ENCODE measurements at regions not wholly inside any gene's neighbourhood (a gene's known extent, or its start where the extent isn't known, plus 50 kb on each side); places are given as distances from the start of the nearest gene placed in this dataset.

DNA sequence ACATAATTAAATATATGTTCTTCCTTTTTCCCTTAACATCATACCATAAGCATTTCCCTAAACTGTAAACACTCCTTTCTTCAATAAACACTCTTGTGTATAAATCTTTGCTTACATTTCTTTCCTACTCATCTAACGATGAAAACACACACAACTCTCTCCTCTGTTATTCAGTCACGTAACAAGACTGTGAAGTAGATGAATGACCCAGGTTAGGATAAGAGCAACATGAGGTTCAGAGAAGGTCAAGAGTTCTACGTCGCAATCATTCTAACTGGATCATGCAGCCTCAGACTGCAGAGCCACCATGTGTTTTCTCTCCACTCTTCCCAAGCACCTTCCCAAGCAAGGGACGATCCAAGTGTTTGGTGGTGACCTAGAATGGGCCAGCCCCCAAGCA is 70.5 kb upstream of the SPTLC1 start:
- DNase-seq (ENCODE audit: low spot score) = no peak

DNA sequence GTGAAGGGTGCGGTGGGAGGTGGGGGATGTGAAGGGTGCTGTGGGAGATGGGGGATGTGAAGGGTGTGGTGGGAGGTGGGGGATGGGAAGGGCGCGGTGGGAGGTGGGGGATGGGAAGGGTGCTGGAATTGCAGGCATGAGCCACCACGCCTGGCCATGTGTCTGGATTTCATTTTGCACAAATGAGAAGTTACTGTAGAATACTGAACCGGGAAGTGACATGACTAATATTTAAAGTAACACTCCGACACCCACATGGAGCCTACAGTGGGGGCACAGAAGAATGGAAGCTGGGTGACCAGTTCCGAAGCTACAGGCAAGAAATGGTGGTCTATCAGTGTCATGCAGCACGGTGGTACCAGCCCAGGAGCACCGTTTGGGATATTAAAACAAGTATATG is 69.9 kb upstream of the SPTLC1 start:
- DNase-seq (ENCODE audit: low spot score) = no peak

DNA sequence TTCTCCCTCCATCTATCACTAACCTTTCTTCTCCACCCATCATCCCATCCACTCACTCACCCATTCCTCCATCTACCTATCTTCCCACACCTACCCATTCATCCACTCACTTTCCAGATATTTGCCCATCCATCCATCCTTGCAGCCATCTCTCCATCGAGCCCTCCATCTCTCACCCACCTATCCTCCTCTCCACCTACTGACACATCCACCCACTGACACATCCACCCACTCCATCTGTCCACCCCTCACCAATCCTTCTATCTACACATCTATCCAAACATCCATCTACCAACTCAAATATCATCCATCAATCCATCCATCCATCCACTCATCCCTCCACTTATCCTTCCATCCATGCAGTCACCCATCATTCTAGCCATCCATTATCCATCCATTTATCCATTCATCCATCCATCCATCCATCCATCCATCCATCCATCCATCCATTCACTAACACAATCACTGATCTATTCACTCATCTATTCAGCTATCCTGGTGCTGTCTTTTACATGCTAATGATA is 68.9 kb upstream of the SPTLC1 start:
- DNase-seq (ENCODE audit: low spot score) = no peak

DNA sequence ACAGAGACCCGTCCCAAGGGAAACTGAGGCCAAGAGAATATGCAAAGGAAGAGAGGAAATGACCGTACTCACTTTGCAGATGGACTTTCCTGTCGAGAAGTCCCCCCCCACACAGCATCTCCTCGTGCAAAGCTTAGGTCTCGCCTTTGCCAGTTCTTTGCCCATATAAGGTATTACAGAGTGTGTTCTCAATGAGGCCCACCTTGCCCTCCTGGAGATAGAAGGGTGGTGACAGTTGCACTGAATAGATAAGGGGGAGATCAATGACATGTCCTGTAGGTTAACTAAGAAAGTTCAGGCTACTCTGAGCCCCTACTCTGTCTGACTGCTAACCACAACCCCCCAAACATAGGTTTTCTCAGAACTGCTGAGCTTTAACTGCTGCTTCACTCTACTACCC is 68.2 kb upstream of the SPTLC1 start:
- no peak for DNase-seq (ENCODE audit: low spot score)

DNA sequence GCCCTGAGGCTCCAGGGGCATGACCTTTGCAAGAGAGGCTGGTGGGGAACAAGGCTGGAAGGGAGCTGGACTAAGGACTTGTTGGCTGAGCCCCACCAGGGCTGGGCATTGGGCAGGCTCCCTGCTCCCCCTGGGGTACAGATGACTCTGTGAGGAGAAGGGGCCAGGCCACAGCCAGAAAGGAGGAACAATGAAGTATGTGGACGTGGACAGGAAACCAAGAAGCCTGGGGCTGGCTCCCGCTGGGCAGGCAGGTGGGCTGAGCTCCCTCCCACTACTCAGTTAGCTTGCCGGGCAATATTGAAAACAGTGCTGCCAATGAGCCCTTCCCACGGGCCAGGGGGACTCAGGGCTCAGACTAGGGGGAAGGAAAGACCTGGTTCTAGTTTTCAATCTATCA is 66.1 kb upstream of the SPTLC1 start:
- DNase-seq (ENCODE audit: low spot score) = no peak

DNA sequence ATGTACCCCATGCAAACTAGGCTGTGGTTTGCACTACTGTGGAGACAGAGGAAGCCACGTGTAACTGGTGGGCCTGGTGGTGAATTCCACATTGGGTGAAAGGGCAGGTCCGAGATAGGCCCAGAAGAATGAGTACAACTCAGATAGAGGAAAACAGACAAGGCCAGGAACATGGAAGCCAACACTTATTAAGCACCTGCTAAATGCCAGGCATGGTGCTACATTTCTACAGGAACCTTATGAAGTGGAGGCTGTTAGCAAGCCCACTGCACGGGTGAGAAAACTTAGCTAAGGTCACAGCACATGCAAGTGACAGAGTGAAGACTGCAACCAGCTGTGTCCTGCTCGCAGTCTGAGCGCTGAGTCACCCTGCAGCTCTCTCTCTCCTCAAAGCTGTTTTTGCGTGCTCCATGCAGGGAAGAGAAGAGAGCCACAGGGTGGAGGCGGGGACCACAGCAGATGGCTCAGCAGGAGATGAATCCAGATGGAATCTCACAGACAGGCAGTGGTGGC is 65.5 kb upstream of the SPTLC1 start:
- peak; percentile 34 for DNase-seq (ENCODE audit: low spot score)

GRCh38 chr9:92180002-92180400 is 64.8 kb upstream of the SPTLC1 start:
- DNase-seq (ENCODE audit: low spot score) = no peak

GRCh38 chr9:92179286-92180001 is 64.2 kb upstream of the SPTLC1 start:
- DNase-seq (ENCODE audit: low spot score) = no peak

- DNase-seq (ENCODE audit: low spot score) = no peak
Measured at GRCh38 chr9:92177591-92177990, 62.4 kb upstream of the SPTLC1 start.

GRCh38 chr9:92176800-92177185 is 61.6 kb upstream of the SPTLC1 start:
- no peak for DNase-seq (ENCODE audit: low spot score)

- no peak for DNase-seq (ENCODE audit: low spot score)
Measured at GRCh38 chr9:92176068-92176799, 61.0 kb upstream of the SPTLC1 start.

- no peak for DNase-seq (ENCODE audit: low spot score)
Measured at GRCh38 chr9:92175441-92175840, 60.2 kb upstream of the SPTLC1 start.

DNA sequence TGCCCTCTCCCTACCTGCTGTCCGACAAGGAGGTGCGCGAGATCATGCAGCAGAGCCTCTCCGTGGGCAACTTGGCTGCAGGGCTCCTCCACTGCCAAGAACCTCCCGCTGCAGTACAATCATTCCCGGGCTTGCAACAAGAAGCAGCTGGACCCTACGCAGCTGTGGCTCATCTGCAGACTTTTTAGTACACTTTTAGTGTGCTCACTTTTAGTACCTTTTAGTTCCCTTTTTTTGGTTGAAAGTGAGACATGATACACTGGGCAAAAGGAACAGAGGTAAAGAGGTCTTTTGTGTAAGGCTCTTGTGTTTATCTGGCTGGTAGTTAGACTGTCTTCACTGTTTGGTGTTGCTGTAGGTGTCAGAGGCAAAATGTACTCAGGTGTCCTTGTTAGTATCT is 58.1 kb upstream of the SPTLC1 start:
- DNase-seq (ENCODE audit: low spot score) = no peak

GRCh38 chr9:92171822-92172221 is 56.6 kb upstream of the SPTLC1 start:
- no peak for DNase-seq (ENCODE audit: low spot score)

DNA sequence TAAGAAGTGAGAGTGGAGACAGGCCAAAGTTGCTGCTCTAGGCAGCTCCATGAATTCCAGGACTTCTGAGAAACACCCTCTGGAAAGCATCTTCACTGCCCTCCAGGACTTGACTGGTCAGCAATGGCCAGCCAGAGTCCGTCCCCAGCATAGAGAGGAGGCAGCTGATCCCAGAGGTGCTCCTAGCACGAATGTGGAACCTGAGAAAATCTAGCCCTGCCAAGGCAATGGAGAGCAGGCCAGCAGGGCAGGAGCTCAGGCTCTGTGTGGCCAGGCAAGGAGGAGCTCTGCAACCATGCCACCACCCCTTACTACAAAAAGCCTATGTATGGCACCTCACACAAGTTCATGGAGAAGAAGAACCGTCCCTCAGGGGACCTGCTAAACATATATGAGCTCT is 56.1 kb upstream of the SPTLC1 start:
- no peak for DNase-seq (ENCODE audit: low spot score)

GRCh38 chr9:92170848-92171247 is 55.6 kb upstream of the SPTLC1 start:
- DNase-seq (ENCODE audit: low spot score) = no peak

GRCh38 chr9:92165484-92165883 is 50.3 kb upstream of the SPTLC1 start:
- DNase-seq (ENCODE audit: low spot score) = no peak
